Hepatocyte (in vitro differentiated cells): ENCODE measurements at regions not wholly inside any gene's neighbourhood (a gene's known extent, or its start where the extent isn't known, plus 50 kb on each side); places are given as distances from the start of the nearest gene placed in this dataset.

ENCODE experiments used
- CTCF ChIP-seq: fragments of 200-600 bp; sonication (generic); IDR thresholded peaks from 2 replicates; pipeline ENCODE4 v1.5.1; 2016; ENCODE audit warnings: antibody characterized with exemption, mild to moderate bottlenecking; ENCODE audit not compliant: poor library complexity
- EZH2 ChIP-seq: fragments of 200-600 bp; sonication (generic); IDR thresholded peaks from 2 replicates; pipeline ENCODE4 v1.6.1; 2016; ENCODE audit warnings: antibody characterized with exemption, mild to moderate bottlenecking, borderline replicate concordance

DNA sequence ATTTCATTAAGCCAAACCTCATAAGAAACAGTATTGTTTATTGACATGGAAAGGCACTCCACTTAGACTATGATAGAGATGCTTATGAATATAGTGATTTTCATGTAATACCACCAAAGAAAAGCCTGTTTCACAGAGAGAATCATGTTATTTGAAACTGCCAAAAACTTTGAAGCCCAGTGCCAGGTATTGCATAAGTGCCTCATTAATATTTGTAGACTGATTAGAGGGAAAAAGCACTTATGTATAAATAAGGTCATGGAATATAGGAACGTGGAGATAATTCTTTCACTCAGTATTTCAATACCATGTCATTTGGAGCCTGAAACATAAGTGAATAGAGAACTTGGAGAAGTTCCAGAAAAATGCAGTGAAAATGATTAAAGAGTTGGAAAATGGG is 162.6 kb upstream of the CRIM1 start:
- TF ChIP-seq CTCF (no peak), EZH2 (no peak)
